Renal pelvis (tissue), 1 donor: ENCODE measurements at regions not wholly inside any gene's neighbourhood (a gene's known extent, or its start where the extent isn't known, plus 50 kb on each side); places are given as distances from the start of the nearest gene placed in this dataset.
"Not testable (repeated sequence)": the region's sequence is repeated elsewhere in the genome, so short reads cannot be mapped to it uniquely, and the experiment has no call there.

Source experiments
- DNase-seq: peaks from one replicate; pipeline ENCODE4 v3.0.0-alpha.2; 2013

GRCh38 chr2:123481406-123481805, 543.7 kb upstream of the CNTNAP5 start:
- DNase-seq: no peak

DNA sequence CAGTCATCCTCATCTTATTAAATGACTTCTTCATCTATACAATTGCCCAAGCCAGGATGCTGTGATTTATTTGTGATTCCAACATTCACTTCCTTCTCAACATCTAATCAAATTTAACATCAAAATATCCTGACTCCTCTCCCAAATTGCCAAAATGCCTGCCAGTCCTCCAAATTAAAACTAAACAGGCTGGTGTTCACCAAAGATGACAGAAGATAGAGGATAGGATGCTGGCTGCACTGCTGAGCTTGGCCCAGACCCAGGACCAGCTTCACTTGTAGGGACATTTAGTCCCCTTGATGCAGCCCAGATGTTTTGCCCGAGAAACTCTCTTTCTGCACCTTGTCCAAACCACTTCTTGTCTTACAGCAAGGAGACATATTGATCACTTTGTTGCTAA, 540.0 kb upstream of the CNTNAP5 start:
- no peak for DNase-seq

DNA sequence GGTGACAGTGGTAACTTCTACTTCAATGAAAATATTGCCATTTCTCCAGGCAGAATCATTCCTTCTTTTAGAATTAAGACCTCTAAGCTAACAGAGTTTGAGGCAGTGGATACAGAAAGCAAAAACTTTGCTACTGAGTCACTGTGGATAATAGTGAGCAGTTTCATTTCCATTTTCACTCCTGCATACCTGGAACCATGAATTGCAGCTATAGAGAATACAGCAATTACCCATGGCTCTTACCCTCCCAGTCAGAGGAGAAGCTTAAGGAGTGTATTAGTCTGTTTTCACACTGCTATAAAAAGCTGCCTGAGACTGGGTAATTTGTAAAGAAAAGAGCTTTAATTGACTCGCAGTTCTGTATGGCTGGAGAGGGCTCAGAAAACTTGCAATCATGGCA, 531.4 kb upstream of the CNTNAP5 start:
- no peak for DNase-seq

DNA sequence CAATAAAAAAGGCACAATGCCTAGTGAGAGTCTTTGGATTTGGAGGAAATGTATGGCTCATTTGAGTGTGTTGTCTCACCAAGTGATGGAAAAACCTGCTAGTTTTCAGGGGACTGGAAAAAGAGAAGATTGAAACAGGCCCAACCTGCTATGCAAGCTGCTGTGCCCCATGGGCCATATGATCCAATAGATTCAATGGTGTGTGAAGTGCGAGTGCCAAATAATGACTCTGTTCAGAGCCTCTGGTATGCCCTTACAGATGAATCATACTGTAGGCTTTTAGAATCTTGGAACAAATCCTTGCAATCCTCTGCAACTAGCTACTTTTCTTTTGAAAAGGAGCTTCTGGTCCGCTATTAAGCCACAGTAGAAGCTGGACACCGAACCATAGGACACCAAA, 529.8 kb upstream of the CNTNAP5 start:
- no peak for DNase-seq

GRCh38 chr2:123500346-123500745, 524.7 kb upstream of the CNTNAP5 start:
- DNase-seq: no peak

- no peak for DNase-seq
These were observed 524.1 kb upstream of the CNTNAP5 start for GRCh38 chr2:123500988-123501387.

- no peak for DNase-seq
These were observed 522.2 kb upstream of the CNTNAP5 start for GRCh38 chr2:123502931-123503330.

GRCh38 chr2:123512547-123512946, 512.5 kb upstream of the CNTNAP5 start:
- DNase-seq: no peak

DNA sequence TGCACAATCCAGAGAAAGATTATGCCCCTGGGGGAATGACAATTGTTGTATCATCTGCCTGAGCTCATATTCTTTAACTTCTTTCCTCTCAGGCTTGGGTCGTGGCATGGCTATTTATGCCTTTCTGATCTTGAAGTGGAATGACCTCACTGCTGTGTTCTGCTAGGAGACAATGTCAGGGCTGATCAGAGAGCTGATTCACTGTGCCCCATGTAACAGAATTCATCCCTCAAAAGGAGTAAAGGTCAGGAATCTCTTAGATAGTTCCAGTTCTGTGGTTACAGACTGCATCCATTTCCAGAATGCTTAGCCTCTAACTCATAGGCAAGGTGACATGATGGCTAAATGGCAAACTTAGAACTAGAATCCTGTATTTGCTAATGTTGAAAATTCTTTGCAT, 511.7 kb upstream of the CNTNAP5 start:
- DNase-seq: no peak

- DNase-seq: no peak
These were observed 510.4 kb upstream of the CNTNAP5 start for GRCh38 chr2:123514613-123515207.

DNA sequence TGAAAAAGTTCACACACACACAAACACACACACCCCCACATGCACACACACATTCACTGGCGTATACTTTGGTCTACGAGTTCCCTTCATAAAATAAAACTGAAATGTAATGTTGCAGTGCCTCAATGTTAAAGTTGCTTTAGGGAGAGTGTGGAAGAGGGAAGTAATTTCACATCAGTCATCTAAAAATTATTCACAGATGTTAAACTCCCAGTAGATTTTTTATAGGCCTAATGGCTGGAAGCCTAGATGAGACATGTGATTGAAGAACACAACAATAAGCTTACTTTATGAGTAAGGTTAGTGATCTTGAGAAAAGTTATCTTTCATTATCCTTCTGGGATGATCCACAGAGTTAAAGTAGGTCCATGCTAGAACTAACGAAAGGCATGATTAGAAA, 506.7 kb upstream of the CNTNAP5 start:
- no peak for DNase-seq

DNA sequence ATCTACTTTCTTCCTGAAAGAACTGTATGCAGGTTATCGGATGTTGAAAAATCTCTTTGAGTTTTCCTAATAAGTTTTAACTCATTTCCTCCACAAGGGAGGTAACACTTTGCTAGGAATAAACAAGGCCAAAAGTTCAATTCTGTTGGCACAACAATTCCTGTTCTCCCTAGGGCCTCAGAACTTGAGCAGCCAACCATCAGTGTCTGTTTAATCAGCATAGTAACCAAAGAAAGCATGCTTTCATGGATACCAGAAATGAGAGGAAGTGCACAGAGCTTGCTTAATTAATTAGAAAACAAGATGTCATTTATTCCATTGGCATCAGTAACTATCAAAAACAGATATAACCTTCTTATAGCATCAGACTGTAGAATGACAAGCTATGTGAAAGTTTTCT, 503.2 kb upstream of the CNTNAP5 start:
- no peak for DNase-seq

- DNase-seq: not testable (repeated sequence)
These were observed 502.6 kb upstream of the CNTNAP5 start for GRCh38 chr2:123522498-123522897.

DNA sequence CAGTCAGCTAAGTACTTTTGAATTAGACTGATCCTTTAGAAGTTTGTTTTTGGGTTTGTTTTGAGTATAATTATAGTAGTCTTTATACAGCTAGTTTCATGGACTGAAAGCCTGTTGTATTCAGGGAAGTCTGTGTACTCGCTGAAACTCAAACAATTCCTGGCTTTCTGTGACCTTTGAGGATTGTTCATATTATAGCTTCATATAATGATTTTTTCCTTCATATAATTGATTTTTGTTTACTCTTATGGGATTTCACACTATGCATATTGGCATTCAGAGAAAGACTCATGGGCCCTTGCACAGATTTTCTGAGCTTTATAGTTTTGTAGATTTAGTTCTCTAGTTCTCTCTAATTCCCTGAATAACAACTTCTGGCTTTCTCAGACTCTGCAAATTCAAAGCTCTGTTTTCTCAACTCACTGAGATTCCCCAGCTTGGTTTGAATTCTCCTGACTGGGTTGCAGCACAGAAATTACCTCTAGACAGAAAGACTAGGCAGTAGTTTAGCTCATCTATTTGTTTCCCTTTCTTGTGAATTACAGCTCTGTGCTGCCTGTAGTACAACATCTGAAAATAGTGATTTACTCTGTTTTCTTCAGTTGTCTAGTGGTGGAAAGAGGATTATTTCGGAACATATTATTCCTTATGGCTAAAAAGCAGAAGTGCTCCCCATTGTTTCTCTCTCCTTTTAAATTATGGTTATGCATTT, 495.9 kb upstream of the CNTNAP5 start:
- DNase-seq: no peak

- no peak for DNase-seq
These were observed 495.1 kb upstream of the CNTNAP5 start for GRCh38 chr2:123530004-123530403.

GRCh38 chr2:123532126-123532525, 493.0 kb upstream of the CNTNAP5 start:
- no peak for DNase-seq

GRCh38 chr2:123532994-123533393, 492.1 kb upstream of the CNTNAP5 start:
- no peak for DNase-seq

- no peak for DNase-seq
These were observed 484.8 kb upstream of the CNTNAP5 start for GRCh38 chr2:123540291-123540690.

- DNase-seq: no peak
These were observed 478.7 kb upstream of the CNTNAP5 start for GRCh38 chr2:123546353-123546752.

DNA sequence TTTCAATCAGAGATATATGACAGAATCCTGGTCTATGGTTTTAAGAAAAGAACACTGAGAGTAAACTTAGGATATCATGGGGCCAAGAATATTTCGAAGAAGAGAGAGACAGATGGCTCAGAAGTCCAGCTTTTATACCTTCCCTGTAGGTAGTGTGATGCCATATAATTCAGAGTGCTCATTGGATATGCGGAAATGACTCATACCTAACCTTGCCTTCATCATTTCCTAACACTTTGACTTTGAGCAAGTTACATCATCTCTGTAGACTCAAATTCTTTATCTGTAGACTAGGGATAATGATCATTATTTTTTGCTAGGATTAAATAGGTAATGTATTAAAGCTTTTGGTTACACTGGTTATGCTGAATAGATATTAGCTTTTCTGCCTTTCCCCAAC, 461.6 kb upstream of the CNTNAP5 start:
- DNase-seq: no peak

GRCh38 chr2:123566291-123566946, 458.7 kb upstream of the CNTNAP5 start:
- no peak for DNase-seq

DNA sequence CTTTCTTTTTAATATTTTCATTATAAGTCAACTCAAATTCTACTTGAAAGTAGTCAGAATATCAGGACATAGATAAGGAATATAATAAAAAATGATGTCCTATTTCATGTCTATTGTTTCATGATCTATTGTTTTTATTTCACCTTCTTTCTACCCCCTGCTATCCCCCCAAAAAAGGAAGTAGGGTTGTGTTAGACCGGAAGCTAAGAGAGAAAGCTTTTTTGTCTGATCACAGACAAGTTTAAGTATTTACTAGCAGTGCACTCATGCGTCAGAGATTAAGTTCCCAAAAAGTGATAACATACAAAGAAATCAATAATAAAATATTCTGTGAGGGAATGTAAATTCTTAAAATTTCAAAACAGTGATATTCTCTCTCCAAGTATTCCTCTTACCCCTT, 447.1 kb upstream of the CNTNAP5 start:
- DNase-seq: no peak

- DNase-seq: no peak
These were observed 428.5 kb upstream of the CNTNAP5 start for GRCh38 chr2:123596621-123597020.

GRCh38 chr2:123597988-123598387, 427.1 kb upstream of the CNTNAP5 start:
- DNase-seq: no peak
